H1 (cell line): ENCODE measurements at regions not wholly inside any gene's neighbourhood (a gene's known extent, or its start where the extent isn't known, plus 50 kb on each side); places are given as distances from the start of the nearest gene placed in this dataset.

ENCODE experiments used
- CTCF ChIA-PET: fragments of 300-600 bp; sonication (Branson Sonifier 250); formaldehyde crosslinking; loops from one replicate; lab custom pipeline; 2021; ENCODE audit not compliant: partially characterized antibody; lab: Charles Lee
- POLR2A ChIA-PET: fragments of 300-600 bp; sonication (Branson Sonifier 250); formaldehyde crosslinking; loops from one replicate; lab custom pipeline; 2021; ENCODE audit warnings: inconsistent platforms; ENCODE audit not compliant: partially characterized antibody; lab: Charles Lee
- DNase-seq, 2 experiments: peaks; one replicate each; pipeline versions ENCODE4 v3.0.0 to v3.0.0-alpha.2; 2010 to 2022; ENCODE audit warnings: low spot score in 2 of 2, low read depth in 1 of 2, mixed read lengths in 1 of 2
- FAIRE-seq: peaks from 2 replicates; lab custom pipeline; 2011; peaks lifted over from hg19 to GRCh38; lab: Jason Lieb, UNC
- H2AFZ ChIP-seq: 2 replicates; pipeline ENCODE4 v1.8.1; 2012; ENCODE audit warnings: low read length, inconsistent platforms
- H2AK5ac ChIP-seq: 2 replicates; pipeline ENCODE4 v1.6.1; 2013; ENCODE audit warnings: low read depth, low read length
- H2BK120ac ChIP-seq: replicated peaks from 2 replicates; pipeline ENCODE3; 2013; ENCODE audit warnings: low read depth, low read length, inconsistent platforms
- H2BK12ac ChIP-seq: 2 replicates; pipeline ENCODE4 v1.6.1; 2013; ENCODE audit warnings: low read depth, low read length
- H2BK15ac ChIP-seq: 2 replicates; pipeline ENCODE4 v1.6.1; 2013; ENCODE audit warnings: low read length
- H2BK20ac ChIP-seq: 2 replicates; pipeline ENCODE4 v1.6.1; 2013; ENCODE audit warnings: low read length
- H2BK5ac ChIP-seq: 2 replicates; pipeline ENCODE4 v1.6.1; 2013; ENCODE audit warnings: low read depth, low read length
- H3K14ac ChIP-seq: 2 replicates; pipeline ENCODE4 v1.6.1; 2013; ENCODE audit warnings: inconsistent platforms; ENCODE audit not compliant: insufficient read length
- H3K18ac ChIP-seq: 2 replicates; pipeline ENCODE4 v1.6.1; 2013; ENCODE audit warnings: low read length; ENCODE audit errors: extremely low read depth
- H3K23ac ChIP-seq: 2 replicates; pipeline ENCODE4 v1.6.1; 2013; ENCODE audit warnings: inconsistent platforms; ENCODE audit not compliant: insufficient read length
- H3K23me2 ChIP-seq: 2 replicates; pipeline ENCODE4 v1.6.1; 2013; ENCODE audit warnings: low read depth, low read length
- H3K27ac ChIP-seq: 2 replicates; pipeline ENCODE4 v1.6.1; 2011; ENCODE audit warnings: low read depth, low read length, inconsistent platforms
- H3K27me3 ChIP-seq, 4 experiments: replicated peaks in 1 of 4; 1 replicate in 1 of 4; 2 replicates in 3 of 4; pipeline versions ENCODE4 v1.6.1 to v1.8.1; 2011 to 2013; ENCODE audit warnings: low read length in 3 of 4, mild to moderate bottlenecking in 3 of 4, inconsistent platforms in 2 of 4, mixed read lengths in 2 of 4, moderate library complexity in 1 of 4; ENCODE audit not compliant: control insufficient read depth in 3 of 4, insufficient read depth in 3 of 4; ENCODE audit errors: extremely low read depth in 1 of 4
- H3K36me3 ChIP-seq, 4 experiments: 2 replicates each; pipeline versions ENCODE4 v1.6.1 to v1.8.1; 2011 to 2013; ENCODE audit warnings: mild to moderate bottlenecking in 4 of 4, low read length in 3 of 4, moderate library complexity in 2 of 4, control low read depth in 1 of 4, inconsistent platforms in 1 of 4; ENCODE audit not compliant: insufficient read depth in 4 of 4, control insufficient read depth in 2 of 4
- H3K4ac ChIP-seq: replicated peaks from 2 replicates; pipeline ENCODE3; 2013; ENCODE audit warnings: low read length, low read depth, mixed read lengths, inconsistent platforms; ENCODE audit not compliant: insufficient read length
- H3K4me1 ChIP-seq, 4 experiments: replicated peaks in 1 of 4; 1 replicate in 1 of 4; 2 replicates in 3 of 4; pipeline versions ENCODE4 v1.6.1 to v1.8.1; 2011 to 2013; ENCODE audit warnings: low read length in 3 of 4, inconsistent platforms in 2 of 4, mixed read lengths in 1 of 4; ENCODE audit not compliant: insufficient read depth in 4 of 4, control insufficient read depth in 3 of 4
- H3K4me2 ChIP-seq, 2 experiments: 2 replicates each; pipeline versions ENCODE4 v1.6.1 to v1.8.1; 2011 to 2013; ENCODE audit warnings: low read depth in 2 of 2, low read length in 2 of 2, control low read depth in 1 of 2, inconsistent platforms in 1 of 2, mild to moderate bottlenecking in 1 of 2; ENCODE audit not compliant: insufficient read depth in 1 of 2
- H3K4me3 ChIP-seq, 4 experiments: fragments of 200-600, 300-600 bp in 1 of 4; sonication (generic), shearing (Covaris generic), sonication (Bioruptor Twin) in 1 of 4; 2 replicates each; pipeline versions ENCODE4 v1.5.1 to v1.8.1; 2011 to 2016; ENCODE audit warnings: low read length in 4 of 4, low read depth in 3 of 4, control low read depth in 2 of 4, inconsistent platforms in 2 of 4, mild to moderate bottlenecking in 2 of 4, mixed read lengths in 1 of 4, moderate library complexity in 1 of 4; ENCODE audit not compliant: insufficient read depth in 2 of 4; ENCODE audit errors: extremely low read depth in 1 of 4
- H3K56ac ChIP-seq: replicated peaks from 2 replicates; pipeline ENCODE3; 2013; ENCODE audit warnings: low read depth, mild to moderate bottlenecking, mixed read lengths, low read length, inconsistent platforms; ENCODE audit not compliant: insufficient read length
- H3K79me1 ChIP-seq: 2 replicates; pipeline ENCODE4 v1.6.1; 2013; ENCODE audit warnings: low read depth, low read length, control low read depth
- H3K79me2 ChIP-seq, 2 experiments: 2 replicates each; pipeline versions ENCODE4 v1.6.1 to v1.8.1; 2012 to 2013; ENCODE audit warnings: low read length in 2 of 2, mild to moderate bottlenecking in 2 of 2, inconsistent platforms in 1 of 2; ENCODE audit not compliant: insufficient read depth in 2 of 2, control insufficient read depth in 1 of 2
- H3K9ac ChIP-seq, 4 experiments: replicated peaks in 1 of 4; 1 replicate in 1 of 4; 2 replicates in 3 of 4; pipeline versions ENCODE4 v1.6.1 to v1.8.1; 2011 to 2013; ENCODE audit warnings: low read depth in 3 of 4, low read length in 3 of 4, control low read depth in 2 of 4, mild to moderate bottlenecking in 2 of 4, moderate library complexity in 2 of 4, inconsistent platforms in 1 of 4; ENCODE audit errors: extremely low read depth in 1 of 4
- H3K9me3 ChIP-seq, 2 experiments: 2 replicates each; pipeline versions ENCODE4 v1.6.1 to v1.8.1; 2012 to 2013; ENCODE audit warnings: mild to moderate bottlenecking in 2 of 2, moderate library complexity in 2 of 2, control low read depth in 1 of 2, inconsistent platforms in 1 of 2, low read depth in 1 of 2, low read length in 1 of 2, mixed read lengths in 1 of 2; ENCODE audit not compliant: insufficient read depth in 2 of 2
- H4K20me1 ChIP-seq, 2 experiments: replicated peaks in 1 of 2; 2 replicates each; pipeline versions ENCODE3 to v1.8.1; 2011 to 2013; ENCODE audit warnings: inconsistent platforms in 2 of 2, low read length in 2 of 2, mild to moderate bottlenecking in 1 of 2; ENCODE audit not compliant: insufficient read depth in 2 of 2, control insufficient read depth in 1 of 2
- H4K5ac ChIP-seq: 2 replicates; pipeline ENCODE4 v1.6.1; 2013; ENCODE audit warnings: low read length, low read depth, mixed read lengths, inconsistent platforms; ENCODE audit not compliant: insufficient read length
- H4K8ac ChIP-seq: 2 replicates; pipeline ENCODE4 v1.8.0; 2013; ENCODE audit warnings: mild to moderate bottlenecking, moderate library complexity, low read length, inconsistent platforms; ENCODE audit not compliant: insufficient read depth; ENCODE audit errors: extremely low read depth
- H4K91ac ChIP-seq: replicated peaks from 2 replicates; pipeline ENCODE3; 2013; ENCODE audit warnings: low read length, mixed read lengths, inconsistent platforms; ENCODE audit not compliant: insufficient read length
- CTBP2 ChIP-seq: IDR thresholded peaks from 2 replicates; pipeline ENCODE4 v1.7.0; 2011; ENCODE audit warnings: borderline replicate concordance, mild to moderate bottlenecking, moderate library complexity, mixed read lengths, low read length; ENCODE audit not compliant: insufficient read depth, insufficient read length
- CTCF ChIP-seq, 3 experiments: IDR thresholded peaks; 1 replicate in 2 of 3; 2 replicates in 1 of 3; pipeline versions ENCODE4 v1.5.1 to v1.6.1; 2011; ENCODE audit warnings: low read length in 3 of 3, mild to moderate bottlenecking in 3 of 3, inconsistent platforms in 2 of 3, low read depth in 1 of 3, moderate library complexity in 1 of 3; ENCODE audit not compliant: insufficient read depth in 1 of 3; ENCODE audit errors: control extremely low read depth in 1 of 3
- EGR1 ChIP-seq: IDR thresholded peaks from 2 replicates; pipeline ENCODE4 v1.6.1; 2011; ENCODE audit warnings: low read depth, low read length, borderline replicate concordance
- HDAC6 ChIP-seq: IDR thresholded peaks from one replicate; pipeline ENCODE4 v1.7.1; 2012; ENCODE audit warnings: low read depth, mild to moderate bottlenecking, inconsistent platforms, low read length, moderate library complexity
- NRF1 ChIP-seq: IDR thresholded peaks from 2 replicates; pipeline ENCODE4 v1.6.1; 2011; ENCODE audit warnings: mild to moderate bottlenecking, low read depth, low read length, improper control_type of control experiment
- RAD21 ChIP-seq, 2 experiments: IDR thresholded peaks in 1 of 2; conservative IDR thresholded peaks in 1 of 2; 2 replicates each; pipeline ENCODE4 v1.6.1; 2011; ENCODE audit warnings: low read depth in 2 of 2, low read length in 2 of 2, improper control_type of control experiment in 1 of 2, inconsistent platforms in 1 of 2, mild to moderate bottlenecking in 1 of 2, moderate library complexity in 1 of 2
- RBBP5 ChIP-seq: IDR thresholded peaks from 2 replicates; pipeline ENCODE4 v1.7.1; 2012; ENCODE audit warnings: low read depth, mild to moderate bottlenecking, inconsistent platforms, low read length, moderate library complexity, borderline replicate concordance
- SIRT6 ChIP-seq: IDR thresholded peaks from one replicate; pipeline ENCODE4 v1.7.1; 2012; ENCODE audit warnings: low read length, inconsistent platforms
- SIX5 ChIP-seq: IDR thresholded peaks from 2 replicates; pipeline ENCODE4 v1.6.1; 2011; ENCODE audit warnings: mild to moderate bottlenecking, low read depth, low read length
- SP4 ChIP-seq: IDR thresholded peaks from 2 replicates; pipeline ENCODE4 v1.6.1; 2012; ENCODE audit warnings: low read length, inconsistent platforms
- TAF1 ChIP-seq: IDR thresholded peaks from 2 replicates; pipeline ENCODE4 v1.6.1; 2011; ENCODE audit warnings: mild to moderate bottlenecking, low read depth, low read length
- WGBS, 2 experiments: shearing (Covaris generic) in 1 of 2; methylation state at CpG; one replicate each; pipeline versions ENCODE4 v1.1.6 to v1.1.7; 2013 to 2015; ENCODE audit warnings: low lambda C conversion rate in 2 of 2, mixed read lengths in 2 of 2, inconsistent platforms in 1 of 2, low coverage in 1 of 2, missing lambda C conversion rate in 1 of 2; ENCODE audit not compliant: insufficient replicate concordance in 2 of 2, insufficient coverage in 1 of 2, insufficient read length in 1 of 2; ENCODE audit errors: extremely low coverage in 1 of 2, missing lambda C conversion rate in 1 of 2; 5-methylcytosine and 5-hydroxymethylcytosine counted together

- ChIA-PET CTCF (interaction anchor here (0.6 to 8.5 kb wide), 46 partner anchors 8 to 1307 kb away, joined by 3 to 160 read pairs (median 3); no protein-coding TSS in a partner anchor), POLR2A (no interaction called here)
- no peak overlapping the region for H3K4me3 ChIP-seq
- FAIRE-seq (peak; percentile 52), DNase-seq (peak; percentile 54 to 76)
- H2BK20ac ChIP-seq, result no peak overlapping the region
- H3K36me3 ChIP-seq, result no peaks in the 10 kb centered on the region
- H3K14ac ChIP-seq, result no peak overlapping the region
- no peak overlapping the region for H3K18ac ChIP-seq
- H3K27me3 ChIP-seq, result no peaks in the 10 kb centered on the region
- H4K8ac ChIP-seq, result no peak overlapping the region
- H3K4me2 ChIP-seq, result no peak overlapping the region
- H2AFZ ChIP-seq, result 0 out of 2 replicates have a peak overlapping the region, but pooled peaks have one; percentile 14
- H2BK12ac ChIP-seq, result no peak overlapping the region
- no peak overlapping the region for H2BK120ac ChIP-seq
- no peaks in the 10 kb centered on the region for H3K79me1 ChIP-seq
- H3K79me2 ChIP-seq, result no peaks in the 10 kb centered on the region
- no peak overlapping the region for H2BK5ac ChIP-seq
- no peak overlapping the region for H2BK15ac ChIP-seq
- H4K91ac ChIP-seq, result no peak overlapping the region
- H4K5ac ChIP-seq, result no peak overlapping the region
- no peaks in the 10 kb centered on the region; a peak in 1 of 7 replicates for H3K4me1 ChIP-seq
- 48% methylated on average over 5 of the region's 5 CpGs; no CpG with 5 or more reads in 1 of the 2 experiments for WGBS, 2 experiments
- no peak overlapping the region for H3K27ac ChIP-seq
- no peak overlapping the region for H3K4ac ChIP-seq
- H2AK5ac ChIP-seq, result no peak overlapping the region
- no peaks in the 10 kb centered on the region for H3K9me3 ChIP-seq
- H3K23me2 ChIP-seq, result no peaks in the 10 kb centered on the region
- H3K23ac ChIP-seq, result no peak overlapping the region
- no peaks in the 10 kb centered on the region for H4K20me1 ChIP-seq
- H3K56ac ChIP-seq, result no peak overlapping the region
- H3K9ac ChIP-seq, result no peak overlapping the region
- TF ChIP-seq TAF1 (no peak), SIRT6 (no peak), RAD21 (IDR thresholded peaks at IDR 0.05 in 1 of 2, conservative IDR thresholded peaks at IDR 0.05 in 1 of 2; ENCODE audit: low read depth in 2 of 2, low read length in 2 of 2) (peak; percentile 95 to 96), EGR1 (0 out of 2 replicates have a peak, but pooled peaks have one; percentile 9), HDAC6 (no peak), NRF1 (no peak; the same call in 1 of the 2 replicates), SIX5 (no peak), SP4 (no peak), CTCF (IDR thresholded peaks at IDR 0.05; ENCODE audit: control extremely low read depth in 1 of 3, insufficient read depth in 1 of 3, low read depth in 1 of 3, low read length in 3 of 3) (peak; percentile 66 to 89 (median 87)), RBBP5 (no peak), CTBP2 (no peak)
Observed at GRCh38 chr10:57657164-57657765, 610.4 kb downstream of the IPMK start.
